COLO668 (cell line): ENCODE measurements at regions not wholly inside any gene's neighbourhood (a gene's known extent, or its start where the extent isn't known, plus 50 kb on each side); places are given as distances from the start of the nearest gene placed in this dataset.

Experiments
- DNase-seq: peaks from one replicate; lab custom pipeline; 2025; ENCODE audit not compliant: unreplicated experiment; lab: John Stamatoyannopoulos, UW

- DNase-seq: no peak
These were observed 143.0 kb upstream of the ARID2 start for GRCh38 chr12:45586486-45586885.

- DNase-seq: no peak
These were observed 142.5 kb upstream of the ARID2 start for GRCh38 chr12:45587012-45587411.

- DNase-seq: no peak
These were observed 141.5 kb upstream of the ARID2 start for GRCh38 chr12:45587877-45588533.

GRCh38 chr12:45590646-45591045 is 138.9 kb upstream of the ARID2 start:
- no peak for DNase-seq

GRCh38 chr12:45591635-45592034 is 137.9 kb upstream of the ARID2 start:
- no peak for DNase-seq

GRCh38 chr12:45596366-45596765 is 133.1 kb upstream of the ARID2 start:
- no peak for DNase-seq

GRCh38 chr12:45598336-45598735 is 131.2 kb upstream of the ARID2 start:
- DNase-seq: no peak

- no peak for DNase-seq
These were observed 130.7 kb upstream of the ARID2 start for GRCh38 chr12:45598761-45599160.

- DNase-seq: no peak
These were observed 130.3 kb upstream of the ARID2 start for GRCh38 chr12:45599196-45599595.

- no peak for DNase-seq
These were observed 128.1 kb upstream of the ARID2 start for GRCh38 chr12:45601390-45601789.

- no peak for DNase-seq
These were observed 127.6 kb upstream of the ARID2 start for GRCh38 chr12:45601888-45602287.

- no peak for DNase-seq
These were observed 123.9 kb upstream of the ARID2 start for GRCh38 chr12:45605624-45606023.

GRCh38 chr12:45611061-45611460 is 118.4 kb upstream of the ARID2 start:
- no peak for DNase-seq

GRCh38 chr12:45611495-45611894 is 118.0 kb upstream of the ARID2 start:
- DNase-seq: no peak

- no peak for DNase-seq
These were observed 117.3 kb upstream of the ARID2 start for GRCh38 chr12:45612044-45612794.

GRCh38 chr12:45613296-45613695 is 116.2 kb upstream of the ARID2 start:
- DNase-seq: no peak

- no peak for DNase-seq
These were observed 115.7 kb upstream of the ARID2 start for GRCh38 chr12:45613855-45614254.

- peak; percentile 72 for DNase-seq
These were observed 114.2 kb upstream of the ARID2 start for GRCh38 chr12:45615268-45615667.

- no peak for DNase-seq
These were observed 109.8 kb upstream of the ARID2 start for GRCh38 chr12:45619736-45620135.

GRCh38 chr12:45621703-45622102 is 107.8 kb upstream of the ARID2 start:
- DNase-seq: no peak

GRCh38 chr12:45622210-45622937 is 107.1 kb upstream of the ARID2 start:
- DNase-seq: no peak

- no peak for DNase-seq
These were observed 106.3 kb upstream of the ARID2 start for GRCh38 chr12:45623221-45623620.
